Neuronal stem cell (in vitro differentiated cells): ENCODE measurements at regions not wholly inside any gene's neighbourhood (a gene's known extent, or its start where the extent isn't known, plus 50 kb on each side); places are given as distances from the start of the nearest gene placed in this dataset.

Experiments used
- DNase-seq: peaks from one replicate; pipeline ENCODE4 v3.0.0-alpha.2; 2013; ENCODE audit warnings: low spot score
- H2AFZ ChIP-seq: one replicate; pipeline ENCODE4 v1.6.1; 2013; ENCODE audit warnings: mild to moderate bottlenecking, low read length, inconsistent platforms
- H2AK5ac ChIP-seq: 2 replicates; pipeline ENCODE4 v1.6.1; 2013; ENCODE audit warnings: low read depth, mild to moderate bottlenecking, inconsistent platforms, low read length, moderate library complexity, mixed read lengths
- H2BK120ac ChIP-seq: 2 replicates; pipeline ENCODE4 v1.6.1; 2013; ENCODE audit warnings: low read depth, mild to moderate bottlenecking, inconsistent platforms, low read length, moderate library complexity, mixed read lengths
- H2BK12ac ChIP-seq: one replicate; pipeline ENCODE4 v1.6.1; 2013; ENCODE audit warnings: low read length, inconsistent platforms
- H2BK15ac ChIP-seq: 2 replicates; pipeline ENCODE4 v1.6.1; 2013; ENCODE audit warnings: mild to moderate bottlenecking, low read length, inconsistent platforms, mixed read lengths
- H2BK5ac ChIP-seq: one replicate; pipeline ENCODE4 v1.6.1; 2013; ENCODE audit warnings: inconsistent platforms, mild to moderate bottlenecking, low read length, moderate library complexity
- H3K14ac ChIP-seq: one replicate; pipeline ENCODE4 v1.6.1; 2013; ENCODE audit warnings: low read length, inconsistent platforms
- H3K18ac ChIP-seq: 2 replicates; pipeline ENCODE4 v1.6.1; 2013; ENCODE audit warnings: low read length, inconsistent platforms
- H3K23ac ChIP-seq: 2 replicates; pipeline ENCODE4 v1.6.1; 2013; ENCODE audit warnings: low read depth, mild to moderate bottlenecking, mixed read lengths, low read length, inconsistent platforms; ENCODE audit not compliant: poor library complexity
- H3K27ac ChIP-seq: replicated peaks from 3 replicates; pipeline ENCODE4 v1.5.1; 2013; ENCODE audit warnings: low read length, inconsistent platforms
- H3K27me3 ChIP-seq, 3 experiments: 2 replicates each; pipeline ENCODE4 v1.6.1; 2013; ENCODE audit warnings: low read length in 3 of 3, mild to moderate bottlenecking in 2 of 3, inconsistent platforms in 1 of 3, low read depth in 1 of 3, mixed read lengths in 1 of 3, moderate library complexity in 1 of 3; ENCODE audit not compliant: control insufficient read depth in 3 of 3, insufficient read depth in 3 of 3
- H3K36me3 ChIP-seq, 2 donors: replicated peaks in 1 of 2; 2 replicates each; pipeline ENCODE4 v1.6.1; 2013; ENCODE audit warnings: low read length in 2 of 2; ENCODE audit not compliant: control insufficient read depth in 2 of 2, insufficient read depth in 2 of 2
- H3K4ac ChIP-seq: 2 replicates; pipeline ENCODE4 v1.6.1; 2013; ENCODE audit warnings: inconsistent platforms, mild to moderate bottlenecking, low read length, moderate library complexity
- H3K4me1 ChIP-seq, 2 donors: 1 replicate in 1 of 2; 2 replicates in 1 of 2; pipeline ENCODE4 v1.6.1; 2013; ENCODE audit warnings: low read length in 2 of 2, low read depth in 1 of 2; ENCODE audit not compliant: control insufficient read depth in 2 of 2, insufficient read depth in 1 of 2
- H3K4me2 ChIP-seq: one replicate; pipeline ENCODE4 v1.6.1; 2013; ENCODE audit warnings: mild to moderate bottlenecking, low read length, inconsistent platforms; ENCODE audit not compliant: insufficient read depth, poor library complexity, severe bottlenecking
- H3K4me3 ChIP-seq, 2 donors: 2 replicates each; pipeline ENCODE4 v1.5.1; 2013; ENCODE audit warnings: low read length in 2 of 2, mild to moderate bottlenecking in 2 of 2, inconsistent platforms in 1 of 2, moderate library complexity in 1 of 2
- H3K79me1 ChIP-seq: one replicate; pipeline ENCODE4 v1.6.1; 2013; ENCODE audit warnings: low read depth, mild to moderate bottlenecking, inconsistent platforms, low read length, moderate library complexity
- H3K9ac ChIP-seq: one replicate; pipeline ENCODE4 v1.6.1; 2013; ENCODE audit warnings: mild to moderate bottlenecking, low read depth, low read length, inconsistent platforms; ENCODE audit not compliant: poor library complexity
- H3K9me3 ChIP-seq, 2 donors: replicated peaks in 1 of 2; 2 replicates each; pipeline versions ENCODE3 to v1.6.1; 2013; ENCODE audit warnings: low read length in 2 of 2, mild to moderate bottlenecking in 2 of 2, inconsistent platforms in 1 of 2, low read depth in 1 of 2, mixed read lengths in 1 of 2, moderate library complexity in 1 of 2; ENCODE audit not compliant: control insufficient read depth in 2 of 2, insufficient read depth in 1 of 2
- H4K8ac ChIP-seq: one replicate; pipeline ENCODE4 v1.6.1; 2013; ENCODE audit warnings: low read depth, mild to moderate bottlenecking, inconsistent platforms, low read length, moderate library complexity
- H4K91ac ChIP-seq: one replicate; pipeline ENCODE4 v1.6.1; 2013; ENCODE audit warnings: low read length, low read depth, mild to moderate bottlenecking, inconsistent platforms; ENCODE audit not compliant: poor library complexity
- WGBS, 2 donors: extraction: QIAGEN DNeasy Blood & Tissue Kit; methylation state at CpG; one replicate each; pipeline ENCODE4 v1.1.7; 2013; ENCODE audit warnings: missing lambda C conversion rate in 2 of 2, mixed read lengths in 1 of 2; ENCODE audit not compliant: insufficient read length in 2 of 2, insufficient replicate concordance in 1 of 2; ENCODE audit errors: extremely low coverage in 2 of 2; 5-methylcytosine and 5-hydroxymethylcytosine counted together

- Histone ChIP-seq H3K4ac (no peak overlapping the region), H3K9ac (no peak overlapping the region), H3K36me3 (no peaks in the 10 kb centered on the region), H3K4me2 (no peak overlapping the region), H4K8ac (no peak overlapping the region), H2BK15ac (no peak overlapping the region), H2BK12ac (no peak overlapping the region), H3K18ac (no peak overlapping the region), H3K79me1 (peaks cover 2% of the 10 kb centered on the region), H3K14ac (no peak overlapping the region), H2BK5ac (no peak overlapping the region), H4K91ac (no peak overlapping the region), H3K4me1 (no peaks in the 10 kb centered on the region), H3K4me3 (no peak overlapping the region), H3K23ac (no peak overlapping the region), H2AK5ac (no peak overlapping the region), H2BK120ac (no peak overlapping the region), H3K9me3 (peaks cover 0 to 8% of the 10 kb centered on the region in 2 donors), H3K27me3 (no peaks in the 10 kb centered on the region), H3K27ac (no peak overlapping the region), H2AFZ (no peak overlapping the region)
- DNase-seq = no peak
- WGBS, 2 donors = no CpG with 5 or more reads among the region's 1 CpG
These were observed 107.0 kb upstream of the EPHA5 start for GRCh38 chr4:65777270-65777669.

- Histone ChIP-seq H2BK120ac (no peak overlapping the region), H3K18ac (peak overlapping the region; percentile 27), H3K4me1 (no peaks in the 10 kb centered on the region), H2BK5ac (no peak overlapping the region), H3K36me3 (no peaks in the 10 kb centered on the region), H3K4me2 (no peak overlapping the region), H4K8ac (no peak overlapping the region), H2AFZ (no peak overlapping the region), H2AK5ac (peak overlapping the region; percentile 46), H2BK15ac (peak overlapping the region; percentile 11), H3K4me3 (peak overlapping the region in 1 of 2 donors; percentile 9), H3K14ac (peak overlapping the region; percentile 56), H2BK12ac (no peak overlapping the region), H3K4ac (no peak overlapping the region), H3K23ac (no peak overlapping the region), H3K27ac (no peak overlapping the region), H4K91ac (no peak overlapping the region), H3K9me3 (peaks cover 2 to 8% of the 10 kb centered on the region in 2 donors), H3K79me1 (peaks cover 2% of the 10 kb centered on the region), H3K9ac (no peak overlapping the region), H3K27me3 (no peaks in the 10 kb centered on the region)
- DNase-seq = no peak
- WGBS, 2 donors = no CpG with 5 or more reads among the region's 6 CpGs
These were observed 103.3 kb upstream of the EPHA5 start for GRCh38 chr4:65773636-65774035.

- Histone ChIP-seq H3K4ac (no peak overlapping the region), H2BK5ac (no peak overlapping the region), H3K27ac (no peak overlapping the region), H3K18ac (no peak overlapping the region), H3K36me3 (no peaks in the 10 kb centered on the region), H2AFZ (no peak overlapping the region), H3K23ac (no peak overlapping the region), H2BK15ac (no peak overlapping the region), H4K91ac (no peak overlapping the region), H3K4me1 (no peaks in the 10 kb centered on the region), H3K14ac (no peak overlapping the region), H3K4me2 (no peak overlapping the region), H2BK12ac (no peak overlapping the region), H3K27me3 (no peaks in the 10 kb centered on the region), H2AK5ac (no peak overlapping the region), H2BK120ac (no peak overlapping the region), H4K8ac (no peak overlapping the region), H3K9ac (no peak overlapping the region), H3K9me3 (no peaks in the 10 kb centered on the region), H3K4me3 (no peak overlapping the region), H3K79me1 (no peaks in the 10 kb centered on the region)
- no CpG with 5 or more reads among the region's 2 CpGs for WGBS, 2 donors
- DNase-seq = no peak
These were observed 77.1 kb upstream of the EPHA5 start for GRCh38 chr4:65747386-65747785.

- H3K4me3 ChIP-seq = no peak overlapping the region
- H4K8ac ChIP-seq = no peak overlapping the region
- H2AK5ac ChIP-seq = no peak overlapping the region
- peaks cover 0 to 8% (median 0%) of the 10 kb centered on the region in 3 experiments for H3K27me3 ChIP-seq
- H2BK120ac ChIP-seq = no peak overlapping the region
- no peak overlapping the region for H3K4ac ChIP-seq
- H2BK12ac ChIP-seq = no peak overlapping the region
- H2AFZ ChIP-seq = no peak overlapping the region
- no peak overlapping the region for H2BK15ac ChIP-seq
- H3K14ac ChIP-seq = no peak overlapping the region
- no peak overlapping the region for H3K9ac ChIP-seq
- WGBS, 2 donors = no CpG with 5 or more reads among the region's 2 CpGs
- no peak overlapping the region for H3K18ac ChIP-seq
- no peak overlapping the region for H3K27ac ChIP-seq
- no peak for DNase-seq
- H3K4me1 ChIP-seq = no peaks in the 10 kb centered on the region
- no peaks in the 10 kb centered on the region for H3K36me3 ChIP-seq
- H3K4me2 ChIP-seq = no peak overlapping the region
- H3K9me3 ChIP-seq = no peaks in the 10 kb centered on the region
- no peaks in the 10 kb centered on the region for H3K79me1 ChIP-seq
- no peak overlapping the region for H4K91ac ChIP-seq
- H2BK5ac ChIP-seq = no peak overlapping the region
- no peak overlapping the region for H3K23ac ChIP-seq
These were observed 67.8 kb upstream of the EPHA5 start for GRCh38 chr4:65738134-65738533.
